WTC11 (cell line): ENCODE measurements at regions not wholly inside any gene's neighbourhood (a gene's known extent, or its start where the extent isn't known, plus 50 kb on each side); places are given as distances from the start of the nearest gene placed in this dataset.

ENCODE experiments used
- ELF4 ChIP-seq: sonication (generic); formaldehyde crosslinking; IDR thresholded peaks from 2 replicates; pipeline ENCODE4 v1.8.1; 2022; ENCODE audit warnings: low read depth, mild to moderate bottlenecking, moderate library complexity, missing genetic modification reagents
- JUN ChIP-seq: sonication (generic); formaldehyde crosslinking; IDR thresholded peaks from 2 replicates; pipeline ENCODE4 v1.8.0; 2023; ENCODE audit warnings: mild to moderate bottlenecking, missing genetic modification reagents
- NFATC4 ChIP-seq: fragments of 250-450 bp; sonication (Bioruptor Pico); IDR thresholded peaks from 2 replicates; pipeline ENCODE4 v1.9.0; 2021; ENCODE audit warnings: mild to moderate bottlenecking
- NR3C1 ChIP-seq: sonication (generic); formaldehyde crosslinking; conservative IDR thresholded peaks from 2 replicates; pipeline ENCODE4 v1.8.1; 2023; ENCODE audit warnings: low read depth, mild to moderate bottlenecking, missing genetic modification reagents
- TF ChIP-seq, protein P1 (sequence below): sonication (generic); formaldehyde crosslinking; IDR thresholded peaks from 2 replicates; pipeline ENCODE4 v1.8.1; 2023; ENCODE audit warnings: mild to moderate bottlenecking, missing genetic modification reagents
- TF ChIP-seq, protein P2 (sequence below): fragments of 200-600 bp; IDR thresholded peaks from 2 replicates; pipeline ENCODE4 v1.8.0; 2022; ENCODE audit warnings: antibody characterized with exemption
- TF ChIP-seq, protein P3 (sequence below): sonication (generic); formaldehyde crosslinking; IDR thresholded peaks from 2 replicates; pipeline ENCODE4 v1.8.0; 2022; ENCODE audit warnings: missing genetic modification reagents
- TF ChIP-seq, protein P4 (sequence below): sonication (generic); formaldehyde crosslinking; IDR thresholded peaks from 2 replicates; pipeline ENCODE4 v1.8.1; 2023; ENCODE audit warnings: mild to moderate bottlenecking, missing genetic modification reagents, moderate library complexity

DNA sequence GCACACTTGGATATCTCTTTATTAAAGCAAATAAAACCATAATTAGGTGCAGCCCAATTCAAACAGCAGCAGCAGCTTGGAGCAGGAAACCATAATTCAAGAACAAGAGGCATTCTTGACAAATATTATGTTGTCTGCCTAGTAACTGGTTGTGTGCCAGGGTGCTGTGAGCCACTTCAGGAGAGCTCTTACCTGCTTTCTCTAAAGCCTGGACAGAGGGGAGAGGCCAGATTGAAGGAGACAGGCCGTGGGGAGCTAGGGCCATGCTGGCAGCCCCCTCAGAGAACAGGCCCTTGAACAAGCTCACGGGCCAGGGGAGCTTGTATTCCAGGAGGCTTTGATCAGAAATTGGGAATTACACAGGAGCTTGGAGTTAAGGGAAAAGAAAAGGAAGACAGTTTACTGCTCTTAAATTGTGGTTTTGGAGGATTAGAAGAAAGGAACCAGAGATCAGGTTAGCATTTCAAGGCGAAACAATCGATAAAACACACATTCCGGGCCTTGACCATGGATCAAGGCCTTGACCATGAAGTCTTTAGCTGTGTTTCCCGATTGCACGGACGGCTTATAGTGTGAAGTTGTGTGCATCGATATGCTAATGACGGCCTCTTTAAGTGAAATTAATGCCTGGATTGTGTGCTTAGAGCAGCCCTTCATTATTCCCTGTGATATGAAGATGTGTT is 69.8 kb upstream of the NKX2-2 start:
- TF ChIP-seq, protein P1, sequence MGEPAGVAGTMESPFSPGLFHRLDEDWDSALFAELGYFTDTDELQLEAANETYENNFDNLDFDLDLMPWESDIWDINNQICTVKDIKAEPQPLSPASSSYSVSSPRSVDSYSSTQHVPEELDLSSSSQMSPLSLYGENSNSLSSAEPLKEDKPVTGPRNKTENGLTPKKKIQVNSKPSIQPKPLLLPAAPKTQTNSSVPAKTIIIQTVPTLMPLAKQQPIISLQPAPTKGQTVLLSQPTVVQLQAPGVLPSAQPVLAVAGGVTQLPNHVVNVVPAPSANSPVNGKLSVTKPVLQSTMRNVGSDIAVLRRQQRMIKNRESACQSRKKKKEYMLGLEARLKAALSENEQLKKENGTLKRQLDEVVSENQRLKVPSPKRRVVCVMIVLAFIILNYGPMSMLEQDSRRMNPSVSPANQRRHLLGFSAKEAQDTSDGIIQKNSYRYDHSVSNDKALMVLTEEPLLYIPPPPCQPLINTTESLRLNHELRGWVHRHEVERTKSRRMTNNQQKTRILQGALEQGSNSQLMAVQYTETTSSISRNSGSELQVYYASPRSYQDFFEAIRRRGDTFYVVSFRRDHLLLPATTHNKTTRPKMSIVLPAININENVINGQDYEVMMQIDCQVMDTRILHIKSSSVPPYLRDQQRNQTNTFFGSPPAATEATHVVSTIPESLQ: no peak
- no peak for TF ChIP-seq NR3C1 (CRISPR knock-in tag)
- TF ChIP-seq, protein P2, sequence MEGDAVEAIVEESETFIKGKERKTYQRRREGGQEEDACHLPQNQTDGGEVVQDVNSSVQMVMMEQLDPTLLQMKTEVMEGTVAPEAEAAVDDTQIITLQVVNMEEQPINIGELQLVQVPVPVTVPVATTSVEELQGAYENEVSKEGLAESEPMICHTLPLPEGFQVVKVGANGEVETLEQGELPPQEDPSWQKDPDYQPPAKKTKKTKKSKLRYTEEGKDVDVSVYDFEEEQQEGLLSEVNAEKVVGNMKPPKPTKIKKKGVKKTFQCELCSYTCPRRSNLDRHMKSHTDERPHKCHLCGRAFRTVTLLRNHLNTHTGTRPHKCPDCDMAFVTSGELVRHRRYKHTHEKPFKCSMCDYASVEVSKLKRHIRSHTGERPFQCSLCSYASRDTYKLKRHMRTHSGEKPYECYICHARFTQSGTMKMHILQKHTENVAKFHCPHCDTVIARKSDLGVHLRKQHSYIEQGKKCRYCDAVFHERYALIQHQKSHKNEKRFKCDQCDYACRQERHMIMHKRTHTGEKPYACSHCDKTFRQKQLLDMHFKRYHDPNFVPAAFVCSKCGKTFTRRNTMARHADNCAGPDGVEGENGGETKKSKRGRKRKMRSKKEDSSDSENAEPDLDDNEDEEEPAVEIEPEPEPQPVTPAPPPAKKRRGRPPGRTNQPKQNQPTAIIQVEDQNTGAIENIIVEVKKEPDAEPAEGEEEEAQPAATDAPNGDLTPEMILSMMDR: no peak
- TF ChIP-seq JUN: no peak
- TF ChIP-seq, protein P3, sequence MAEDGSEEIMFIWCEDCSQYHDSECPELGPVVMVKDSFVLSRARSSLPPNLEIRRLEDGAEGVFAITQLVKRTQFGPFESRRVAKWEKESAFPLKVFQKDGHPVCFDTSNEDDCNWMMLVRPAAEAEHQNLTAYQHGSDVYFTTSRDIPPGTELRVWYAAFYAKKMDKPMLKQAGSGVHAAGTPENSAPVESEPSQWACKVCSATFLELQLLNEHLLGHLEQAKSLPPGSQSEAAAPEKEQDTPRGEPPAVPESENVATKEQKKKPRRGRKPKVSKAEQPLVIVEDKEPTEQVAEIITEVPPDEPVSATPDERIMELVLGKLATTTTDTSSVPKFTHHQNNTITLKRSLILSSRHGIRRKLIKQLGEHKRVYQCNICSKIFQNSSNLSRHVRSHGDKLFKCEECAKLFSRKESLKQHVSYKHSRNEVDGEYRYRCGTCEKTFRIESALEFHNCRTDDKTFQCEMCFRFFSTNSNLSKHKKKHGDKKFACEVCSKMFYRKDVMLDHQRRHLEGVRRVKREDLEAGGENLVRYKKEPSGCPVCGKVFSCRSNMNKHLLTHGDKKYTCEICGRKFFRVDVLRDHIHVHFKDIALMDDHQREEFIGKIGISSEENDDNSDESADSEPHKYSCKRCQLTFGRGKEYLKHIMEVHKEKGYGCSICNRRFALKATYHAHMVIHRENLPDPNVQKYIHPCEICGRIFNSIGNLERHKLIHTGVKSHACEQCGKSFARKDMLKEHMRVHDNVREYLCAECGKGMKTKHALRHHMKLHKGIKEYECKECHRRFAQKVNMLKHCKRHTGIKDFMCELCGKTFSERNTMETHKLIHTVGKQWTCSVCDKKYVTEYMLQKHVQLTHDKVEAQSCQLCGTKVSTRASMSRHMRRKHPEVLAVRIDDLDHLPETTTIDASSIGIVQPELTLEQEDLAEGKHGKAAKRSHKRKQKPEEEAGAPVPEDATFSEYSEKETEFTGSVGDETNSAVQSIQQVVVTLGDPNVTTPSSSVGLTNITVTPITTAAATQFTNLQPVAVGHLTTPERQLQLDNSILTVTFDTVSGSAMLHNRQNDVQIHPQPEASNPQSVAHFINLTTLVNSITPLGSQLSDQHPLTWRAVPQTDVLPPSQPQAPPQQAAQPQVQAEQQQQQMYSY (CRISPR knock-in tag): no peak
- no peak for TF ChIP-seq ELF4
- TF ChIP-seq NFATC4: no peak
- TF ChIP-seq, protein P4, sequence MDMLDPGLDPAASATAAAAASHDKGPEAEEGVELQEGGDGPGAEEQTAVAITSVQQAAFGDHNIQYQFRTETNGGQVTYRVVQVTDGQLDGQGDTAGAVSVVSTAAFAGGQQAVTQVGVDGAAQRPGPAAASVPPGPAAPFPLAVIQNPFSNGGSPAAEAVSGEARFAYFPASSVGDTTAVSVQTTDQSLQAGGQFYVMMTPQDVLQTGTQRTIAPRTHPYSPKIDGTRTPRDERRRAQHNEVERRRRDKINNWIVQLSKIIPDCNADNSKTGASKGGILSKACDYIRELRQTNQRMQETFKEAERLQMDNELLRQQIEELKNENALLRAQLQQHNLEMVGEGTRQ: no peak
